Right atrium auricular region (tissue), 2 donors: ENCODE measurements at regions not wholly inside any gene's neighbourhood (a gene's known extent, or its start where the extent isn't known, plus 50 kb on each side); places are given as distances from the start of the nearest gene placed in this dataset.

Experiments
- DNase-seq: peaks from one replicate; pipeline ENCODE4 v3.0.0-alpha.2; 2019; ENCODE audit warnings: low spot score
- H3K27ac ChIP-seq, 2 donors: fragments of 200-600 bp; sonication (generic); 1 replicate in 1 of 2; 2 replicates in 1 of 2; pipeline ENCODE4 v1.5.1; 2016 to 2019
- H3K27me3 ChIP-seq, 2 donors: fragments of 200-600 bp; sonication (generic); one replicate each; pipeline versions ENCODE4 v1.5.1 to v1.6.0; 2017 to 2019
- H3K36me3 ChIP-seq: fragments of 200-600 bp; sonication (generic); one replicate; pipeline ENCODE4 v1.5.1; 2016
- H3K4me1 ChIP-seq, 2 donors: fragments of 200-600 bp; sonication (generic); one replicate each; pipeline versions ENCODE4 v1.5.1 to v1.6.0; 2017 to 2019
- H3K4me3 ChIP-seq, 2 donors: fragments of 200-600 bp; sonication (generic); 1 replicate in 1 of 2; 2 replicates in 1 of 2; pipeline ENCODE4 v1.5.1; 2017 to 2019; ENCODE audit warnings: mild to moderate bottlenecking in 1 of 2, moderate library complexity in 1 of 2
- H3K9me3 ChIP-seq, 2 donors: fragments of 200-600 bp; sonication (generic); one replicate each; pipeline ENCODE4 v1.5.1; 2019
- TF ChIP-seq, protein P1 (sequence below), 2 donors: fragments of 200-600 bp; sonication (generic); IDR thresholded peaks; one replicate each; pipeline ENCODE4 v1.5.1; 2019; ENCODE audit warnings: antibody characterized with exemption in 2 of 2

DNA sequence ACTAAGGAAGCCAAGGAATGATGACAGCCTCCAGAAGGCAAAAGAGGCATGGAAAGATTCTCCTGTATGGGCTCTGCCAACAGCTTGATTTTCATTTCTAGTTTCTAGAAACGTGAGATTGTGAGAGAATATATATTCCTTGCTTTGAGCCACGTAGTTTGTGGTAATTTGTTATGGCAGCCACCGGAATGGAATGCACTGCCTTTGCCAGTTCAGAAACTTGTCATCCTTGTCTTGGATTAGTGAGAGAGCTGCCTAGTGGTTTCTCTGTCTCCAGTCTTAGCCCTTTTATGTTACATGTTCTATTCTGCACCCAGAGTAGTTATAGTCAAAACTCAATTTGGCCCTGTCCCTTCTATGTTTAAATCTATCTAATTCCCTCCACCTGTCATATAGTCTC is 216.0 kb upstream of the PTGFR start:
- H3K36me3 ChIP-seq = no peaks in the 10 kb centered on the region
- no peaks in the 10 kb centered on the region for H3K27me3 ChIP-seq
- no peak overlapping the region for H3K4me3 ChIP-seq
- H3K27ac ChIP-seq = no peak overlapping the region
- no peak for DNase-seq
- no peaks in the 10 kb centered on the region for H3K4me1 ChIP-seq
- TF ChIP-seq, protein P1, sequence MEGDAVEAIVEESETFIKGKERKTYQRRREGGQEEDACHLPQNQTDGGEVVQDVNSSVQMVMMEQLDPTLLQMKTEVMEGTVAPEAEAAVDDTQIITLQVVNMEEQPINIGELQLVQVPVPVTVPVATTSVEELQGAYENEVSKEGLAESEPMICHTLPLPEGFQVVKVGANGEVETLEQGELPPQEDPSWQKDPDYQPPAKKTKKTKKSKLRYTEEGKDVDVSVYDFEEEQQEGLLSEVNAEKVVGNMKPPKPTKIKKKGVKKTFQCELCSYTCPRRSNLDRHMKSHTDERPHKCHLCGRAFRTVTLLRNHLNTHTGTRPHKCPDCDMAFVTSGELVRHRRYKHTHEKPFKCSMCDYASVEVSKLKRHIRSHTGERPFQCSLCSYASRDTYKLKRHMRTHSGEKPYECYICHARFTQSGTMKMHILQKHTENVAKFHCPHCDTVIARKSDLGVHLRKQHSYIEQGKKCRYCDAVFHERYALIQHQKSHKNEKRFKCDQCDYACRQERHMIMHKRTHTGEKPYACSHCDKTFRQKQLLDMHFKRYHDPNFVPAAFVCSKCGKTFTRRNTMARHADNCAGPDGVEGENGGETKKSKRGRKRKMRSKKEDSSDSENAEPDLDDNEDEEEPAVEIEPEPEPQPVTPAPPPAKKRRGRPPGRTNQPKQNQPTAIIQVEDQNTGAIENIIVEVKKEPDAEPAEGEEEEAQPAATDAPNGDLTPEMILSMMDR (IDR thresholded peaks at IDR 0.05) = no peak
- no peaks in the 10 kb centered on the region for H3K9me3 ChIP-seq

DNA sequence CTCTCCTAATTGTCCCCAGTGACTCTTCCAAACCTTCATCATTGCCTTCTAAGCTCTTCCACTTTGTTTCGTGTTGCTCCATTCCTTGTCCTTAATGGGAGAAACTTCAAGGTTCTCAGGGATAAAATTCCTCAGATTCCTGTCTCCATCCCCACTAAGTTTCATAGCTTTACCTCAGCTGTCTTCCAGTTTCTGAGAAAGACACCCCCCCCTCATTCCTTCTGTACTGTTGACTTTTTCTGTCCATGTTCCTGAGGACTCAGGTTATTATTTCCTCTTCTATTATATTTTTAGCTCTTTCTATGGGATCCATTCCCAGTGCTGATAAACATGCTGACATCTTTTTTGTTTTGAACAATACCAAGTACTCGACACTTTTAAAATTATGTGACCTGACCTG is 215.3 kb upstream of the PTGFR start:
- Histone ChIP-seq H3K4me3 (no peak overlapping the region), H3K9me3 (no peaks in the 10 kb centered on the region), H3K36me3 (no peaks in the 10 kb centered on the region), H3K27me3 (no peaks in the 10 kb centered on the region), H3K27ac (no peak overlapping the region), H3K4me1 (no peaks in the 10 kb centered on the region)
- TF ChIP-seq, protein P1 (IDR thresholded peaks at IDR 0.05) = no peak
- DNase-seq = no peak

DNA sequence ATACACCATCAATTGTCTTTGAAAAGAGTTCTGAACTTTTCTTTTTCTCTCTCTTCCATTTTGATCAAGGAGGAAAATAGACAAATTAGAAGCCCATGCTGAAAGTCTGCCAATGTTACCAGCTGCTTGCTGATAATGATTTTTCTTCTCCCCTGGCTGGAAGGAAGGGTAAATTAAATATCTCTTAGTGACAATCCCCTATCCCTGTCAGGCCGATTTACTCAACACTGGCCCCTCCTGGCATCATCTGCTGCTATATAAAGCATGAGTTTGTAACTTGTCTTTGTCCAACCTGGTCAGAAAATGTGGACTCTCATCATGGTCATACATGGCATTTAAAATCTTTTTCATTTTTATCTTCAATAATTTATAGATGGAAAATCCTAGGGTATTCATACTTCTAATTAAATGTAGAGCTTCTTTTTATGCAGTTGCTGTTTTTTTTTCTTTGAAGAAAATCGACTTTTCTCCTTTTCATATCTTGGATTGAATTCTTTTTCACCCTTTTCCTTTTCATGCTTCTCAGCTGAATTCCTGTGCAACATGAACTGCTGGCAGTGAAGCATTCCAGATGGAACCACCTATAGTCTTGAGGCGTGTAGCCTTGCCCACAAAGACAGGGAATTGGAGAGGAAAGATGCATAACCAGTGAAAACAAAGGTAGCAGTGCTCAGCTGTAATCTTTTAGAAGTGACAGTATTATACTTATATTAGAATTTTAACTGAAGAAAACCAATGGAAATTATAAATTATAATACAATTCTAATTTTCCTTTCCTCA is 214.7 kb upstream of the PTGFR start:
- no peaks in the 10 kb centered on the region for H3K9me3 ChIP-seq
- no peak for DNase-seq
- no peak overlapping the region for H3K27ac ChIP-seq
- no peaks in the 10 kb centered on the region for H3K27me3 ChIP-seq
- no peak overlapping the region for H3K4me3 ChIP-seq
- TF ChIP-seq, protein P1 (IDR thresholded peaks at IDR 0.05) = no peak
- no peaks in the 10 kb centered on the region for H3K4me1 ChIP-seq
- no peaks in the 10 kb centered on the region for H3K36me3 ChIP-seq

DNA sequence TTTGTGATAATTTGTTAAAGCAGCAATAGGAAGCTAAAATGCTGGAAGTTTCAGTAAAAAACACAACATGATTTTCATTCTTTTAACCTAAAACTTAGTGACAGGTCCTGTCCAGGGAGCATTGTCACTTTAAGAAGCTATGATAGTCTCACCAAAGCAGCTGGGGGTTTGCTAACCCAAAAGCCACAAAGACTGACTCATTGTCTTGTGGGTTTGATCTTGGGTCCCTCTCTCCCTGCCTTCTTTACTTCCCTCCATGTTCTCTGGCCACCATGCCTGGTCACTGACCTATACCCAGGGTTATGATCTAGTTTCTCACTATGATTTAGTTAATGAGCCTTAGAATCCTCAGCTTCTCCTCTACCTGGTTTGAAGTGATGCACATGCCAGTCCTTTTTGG is 213.5 kb upstream of the PTGFR start:
- Histone ChIP-seq H3K27me3 (no peaks in the 10 kb centered on the region), H3K4me1 (no peaks in the 10 kb centered on the region), H3K9me3 (no peaks in the 10 kb centered on the region), H3K27ac (no peak overlapping the region), H3K4me3 (no peak overlapping the region), H3K36me3 (no peaks in the 10 kb centered on the region)
- no peak for DNase-seq
- TF ChIP-seq, protein P1 (IDR thresholded peaks at IDR 0.05) = no peak

DNA sequence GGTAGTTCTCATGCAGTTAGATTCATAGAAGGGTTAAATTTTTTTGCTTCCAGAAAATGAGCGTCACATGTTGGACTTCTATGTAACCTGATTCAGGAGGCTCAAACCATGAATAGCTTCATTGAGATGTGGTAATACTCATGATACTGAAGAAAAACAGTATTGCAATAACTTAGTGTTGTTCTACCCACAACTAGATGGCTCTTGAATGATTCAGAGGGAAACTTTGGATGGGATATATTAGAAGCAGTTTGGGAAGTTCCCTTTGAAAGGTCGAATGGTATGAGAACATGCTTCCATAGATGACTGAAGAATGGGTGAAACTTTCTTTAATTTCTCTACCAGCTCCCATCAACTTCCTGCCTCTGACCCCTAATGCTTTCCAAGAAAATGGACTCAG is 211.7 kb upstream of the PTGFR start:
- peak overlapping the region in 1 of 2 donors; percentile 56 for H3K27ac ChIP-seq
- no peak for DNase-seq

More for the DNA sequence above, 211.7 kb upstream of the PTGFR start:
- TF ChIP-seq, protein P1 (IDR thresholded peaks at IDR 0.05) = no peak
- Histone ChIP-seq H3K4me1 (no peaks in the 10 kb centered on the region), H3K4me3 (no peak overlapping the region), H3K27me3 (no peaks in the 10 kb centered on the region), H3K36me3 (no peaks in the 10 kb centered on the region), H3K9me3 (no peaks in the 10 kb centered on the region)
